ENCODE measurements at regions not wholly inside any gene's neighbourhood (a gene's known extent, or its start where the extent isn't known, plus 50 kb on each side); places are given as distances from the start of the nearest gene placed in this dataset.
"Not testable (repeated sequence)": the region's sequence is repeated elsewhere in the genome, so short reads cannot be mapped to it uniquely, and the experiment has no call there.

GRCh38 chr7:41404375-41405074, 298.4 kb downstream of the INHBA start:
- no peak for DNase-seq (ENCODE audit: extremely low read depth in 1 of 11, low read depth in 9 of 11, low spot score in 4 of 11)

- no peak for DNase-seq (ENCODE audit: extremely low read depth in 1 of 11, low read depth in 9 of 11, low spot score in 4 of 11)
These were observed 299.6 kb downstream of the INHBA start for GRCh38 chr7:41403291-41403690.

- DNase-seq (ENCODE audit: extremely low read depth in 1 of 11, low read depth in 9 of 11, low spot score in 4 of 11), result no peak
These were observed 301.1 kb downstream of the INHBA start for GRCh38 chr7:41401833-41402232.

- DNase-seq (ENCODE audit: extremely low read depth in 1 of 11, low read depth in 9 of 11, low spot score in 4 of 11), result no peak
These were observed 303.7 kb downstream of the INHBA start for GRCh38 chr7:41399171-41399570.

- no peak for DNase-seq (ENCODE audit: extremely low read depth in 1 of 11, low read depth in 9 of 11, low spot score in 4 of 11)
These were observed 311.1 kb downstream of the INHBA start for GRCh38 chr7:41391818-41392217.

GRCh38 chr7:41388933-41389332, 314.0 kb downstream of the INHBA start:
- not testable (repeated sequence) for DNase-seq (ENCODE audit: extremely low read depth in 1 of 11, low read depth in 9 of 11, low spot score in 4 of 11)

GRCh38 chr7:41385996-41386395, 316.9 kb downstream of the INHBA start:
- no peak for DNase-seq (ENCODE audit: extremely low read depth in 1 of 11, low read depth in 9 of 11, low spot score in 4 of 11)

- no peak for DNase-seq (ENCODE audit: extremely low read depth in 1 of 11, low read depth in 9 of 11, low spot score in 4 of 11)
These were observed 318.5 kb downstream of the INHBA start for GRCh38 chr7:41384418-41384817.

GRCh38 chr7:41383596-41383995, 319.3 kb downstream of the INHBA start:
- DNase-seq (ENCODE audit: extremely low read depth in 1 of 11, low read depth in 9 of 11, low spot score in 4 of 11), result no peak

GRCh38 chr7:41378156-41378555, 324.7 kb downstream of the INHBA start:
- DNase-seq (ENCODE audit: extremely low read depth in 1 of 11, low read depth in 9 of 11, low spot score in 4 of 11), result no peak

- DNase-seq (ENCODE audit: extremely low read depth in 1 of 11, low read depth in 9 of 11, low spot score in 4 of 11), result no peak
These were observed 327.3 kb downstream of the INHBA start for GRCh38 chr7:41375582-41375981.

GRCh38 chr7:41374150-41374848, 328.6 kb downstream of the INHBA start:
- DNase-seq (ENCODE audit: extremely low read depth in 1 of 11, low read depth in 9 of 11, low spot score in 4 of 11), result no peak

GRCh38 chr7:41367967-41368882, 334.7 kb downstream of the INHBA start:
- peak in 1 of 11 donors; percentile 9 for DNase-seq (ENCODE audit: extremely low read depth in 1 of 11, low read depth in 9 of 11, low spot score in 4 of 11)

- DNase-seq (ENCODE audit: extremely low read depth in 1 of 11, low read depth in 9 of 11, low spot score in 4 of 11), result no peak
These were observed 351.8 kb downstream of the INHBA start for GRCh38 chr7:41351091-41351490.

- DNase-seq (ENCODE audit: extremely low read depth in 1 of 11, low read depth in 9 of 11, low spot score in 4 of 11), result no peak
These were observed 356.0 kb downstream of the INHBA start for GRCh38 chr7:41346878-41347277.

- peak in 3 of 11 donors; percentile 12 to 18 (median 13) for DNase-seq (ENCODE audit: extremely low read depth in 1 of 11, low read depth in 9 of 11, low spot score in 4 of 11)
These were observed 362.8 kb downstream of the INHBA start for GRCh38 chr7:41339913-41340676.

GRCh38 chr7:41336981-41337380, 365.9 kb downstream of the INHBA start:
- no peak for DNase-seq (ENCODE audit: extremely low read depth in 1 of 11, low read depth in 9 of 11, low spot score in 4 of 11)

GRCh38 chr7:41336455-41336952, 366.4 kb downstream of the INHBA start:
- DNase-seq (ENCODE audit: extremely low read depth in 1 of 11, low read depth in 9 of 11, low spot score in 4 of 11), result no peak

Data from renal cortex interstitium (tissue), 11 donors.